HEK293T (cell line): ENCODE measurements at regions not wholly inside any gene's neighbourhood (a gene's known extent, or its start where the extent isn't known, plus 50 kb on each side); places are given as distances from the start of the nearest gene placed in this dataset.

ENCODE experiments used
- ARNT ChIP-seq: fragments of 450-650 bp; IDR thresholded peaks from 2 replicates; pipeline ENCODE4 v1.6.1; 2017; ENCODE audit warnings: mild to moderate bottlenecking
- BHLHE40 ChIP-seq: fragments of 450-650 bp; IDR thresholded peaks from 2 replicates; pipeline ENCODE4 v1.6.1; 2016; ENCODE audit warnings: mild to moderate bottlenecking, moderate library complexity, borderline replicate concordance
- CTBP1 ChIP-seq: fragments of 450-650 bp; IDR thresholded peaks from 2 replicates; pipeline ENCODE4 v1.6.1; 2016; ENCODE audit warnings: borderline replicate concordance
- FOXK2 ChIP-seq: fragments of 450-650 bp; IDR thresholded peaks from 2 replicates; pipeline ENCODE4 v1.6.1; 2016; ENCODE audit warnings: mild to moderate bottlenecking
- FOXM1 ChIP-seq: fragments of 450-650 bp; IDR thresholded peaks from 2 replicates; pipeline ENCODE4 v1.6.1; 2017; ENCODE audit warnings: mild to moderate bottlenecking, borderline replicate concordance
- HDGF ChIP-seq: fragments of 450-650 bp; IDR thresholded peaks from 2 replicates; pipeline ENCODE4 v1.6.1; 2017; ENCODE audit warnings: antibody characterized with exemption, borderline replicate concordance
- NFRKB ChIP-seq: fragments of 450-650 bp; IDR thresholded peaks from 2 replicates; pipeline ENCODE4 v1.6.1; 2016; ENCODE audit warnings: mild to moderate bottlenecking, moderate library complexity
- SP1 ChIP-seq: fragments of 450-650 bp; IDR thresholded peaks from 2 replicates; pipeline ENCODE4 v1.6.1; 2017
- SUZ12 ChIP-seq: fragments of 450-650 bp; IDR thresholded peaks from 2 replicates; pipeline ENCODE4 v1.6.1; 2016; ENCODE audit warnings: mild to moderate bottlenecking
- TARDBP ChIP-seq: fragments of 450-650 bp; IDR thresholded peaks from 2 replicates; pipeline ENCODE4 v1.6.1; 2016
- ZNF384 ChIP-seq: fragments of 450-650 bp; IDR thresholded peaks from 2 replicates; pipeline ENCODE4 v1.6.1; 2016
- TF ChIP-seq, protein P1 (sequence below): fragments of 450-650 bp; IDR thresholded peaks from 2 replicates; pipeline ENCODE4 v1.6.1; 2016

DNA sequence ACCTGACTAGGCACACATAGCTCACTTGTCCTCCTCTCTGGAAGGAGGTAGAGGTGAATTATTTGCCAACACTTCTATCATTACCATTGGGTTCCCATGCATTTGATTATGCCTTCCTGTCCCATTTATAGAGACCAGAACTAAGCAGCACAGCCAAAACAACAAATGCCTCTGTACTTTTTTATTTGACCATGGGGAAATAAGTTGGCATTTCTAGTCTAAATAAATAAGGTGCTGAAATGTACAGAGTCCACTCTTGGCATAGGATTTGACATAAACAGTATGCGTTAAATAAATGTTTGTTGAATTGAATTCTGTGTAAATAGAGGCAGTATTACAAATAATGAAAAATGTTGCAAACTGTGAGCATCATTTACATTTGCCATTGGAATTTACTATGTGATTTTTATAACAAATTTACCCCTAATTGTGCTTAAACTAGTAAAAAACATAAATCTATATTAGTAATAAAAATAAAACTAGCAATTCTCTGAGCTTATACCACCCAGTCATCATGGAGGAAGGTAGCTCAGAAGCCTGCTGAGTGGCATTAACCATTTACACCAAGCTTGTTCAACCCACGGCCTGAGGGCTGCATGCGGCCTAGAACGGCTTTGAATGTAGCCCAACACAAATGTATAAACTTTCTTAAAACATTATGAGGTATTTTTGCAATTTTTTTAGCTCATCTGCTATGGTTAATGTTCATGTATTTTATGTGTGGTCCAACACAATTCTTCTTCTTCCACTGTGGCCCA is 367.8 kb downstream of the FIGN start:
- TF ChIP-seq, protein P1, sequence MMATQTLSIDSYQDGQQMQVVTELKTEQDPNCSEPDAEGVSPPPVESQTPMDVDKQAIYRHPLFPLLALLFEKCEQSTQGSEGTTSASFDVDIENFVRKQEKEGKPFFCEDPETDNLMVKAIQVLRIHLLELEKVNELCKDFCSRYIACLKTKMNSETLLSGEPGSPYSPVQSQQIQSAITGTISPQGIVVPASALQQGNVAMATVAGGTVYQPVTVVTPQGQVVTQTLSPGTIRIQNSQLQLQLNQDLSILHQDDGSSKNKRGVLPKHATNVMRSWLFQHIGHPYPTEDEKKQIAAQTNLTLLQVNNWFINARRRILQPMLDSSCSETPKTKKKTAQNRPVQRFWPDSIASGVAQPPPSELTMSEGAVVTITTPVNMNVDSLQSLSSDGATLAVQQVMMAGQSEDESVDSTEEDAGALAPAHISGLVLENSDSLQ: no peak
- TF ChIP-seq CTBP1: no peak
- TF ChIP-seq BHLHE40: no peak
- TF ChIP-seq FOXM1: no peak
- no peak for TF ChIP-seq ZNF384
- no peak for TF ChIP-seq ARNT
- TF ChIP-seq TARDBP: no peak
- TF ChIP-seq HDGF: no peak
- TF ChIP-seq NFRKB: no peak
- TF ChIP-seq SP1: no peak
- TF ChIP-seq SUZ12: no peak
- TF ChIP-seq FOXK2: no peak
